Mammary epithelial cell (primary cell): ENCODE measurements at regions not wholly inside any gene's neighbourhood (a gene's known extent, or its start where the extent isn't known, plus 50 kb on each side); places are given as distances from the start of the nearest gene placed in this dataset.

Experiments
- EZH2 ChIP-seq: IDR thresholded peaks from 2 replicates; pipeline ENCODE4 v1.6.1; 2012; ENCODE audit warnings: low read length, inconsistent platforms, borderline replicate concordance
- TF ChIP-seq, protein P1 (sequence below), 2 donors: IDR thresholded peaks in 1 of 2; conservative IDR thresholded peaks in 1 of 2; 2 replicates each; pipeline ENCODE4 v1.5.1; 2011 to 2012; ENCODE audit warnings: inconsistent platforms in 2 of 2, low read length in 2 of 2, mild to moderate bottlenecking in 2 of 2, control low read depth in 1 of 2, low read depth in 1 of 2; ENCODE audit not compliant: insufficient read depth in 1 of 2; ENCODE audit errors: extremely low read depth in 1 of 2

DNA sequence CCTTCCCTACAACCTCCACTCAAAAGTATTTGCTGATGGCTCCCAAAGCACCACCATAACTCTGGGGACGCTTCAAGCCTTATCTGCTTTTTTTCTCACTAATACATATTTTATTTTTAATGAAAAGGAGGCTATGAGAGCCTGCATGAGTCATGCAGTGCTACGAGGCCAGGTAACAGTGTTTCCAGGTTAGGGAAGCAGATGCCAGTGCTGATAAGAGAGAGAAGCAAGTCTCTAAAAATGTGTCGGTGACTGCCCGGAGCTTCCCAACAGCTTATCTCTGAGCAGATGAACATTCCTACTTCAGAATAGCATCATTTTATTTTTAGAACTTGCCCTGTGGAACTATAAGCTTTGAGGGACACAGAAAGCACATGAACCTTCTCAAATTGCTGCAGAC, 931.5 kb downstream of the CCSER2 start:
- TF ChIP-seq, protein P1, sequence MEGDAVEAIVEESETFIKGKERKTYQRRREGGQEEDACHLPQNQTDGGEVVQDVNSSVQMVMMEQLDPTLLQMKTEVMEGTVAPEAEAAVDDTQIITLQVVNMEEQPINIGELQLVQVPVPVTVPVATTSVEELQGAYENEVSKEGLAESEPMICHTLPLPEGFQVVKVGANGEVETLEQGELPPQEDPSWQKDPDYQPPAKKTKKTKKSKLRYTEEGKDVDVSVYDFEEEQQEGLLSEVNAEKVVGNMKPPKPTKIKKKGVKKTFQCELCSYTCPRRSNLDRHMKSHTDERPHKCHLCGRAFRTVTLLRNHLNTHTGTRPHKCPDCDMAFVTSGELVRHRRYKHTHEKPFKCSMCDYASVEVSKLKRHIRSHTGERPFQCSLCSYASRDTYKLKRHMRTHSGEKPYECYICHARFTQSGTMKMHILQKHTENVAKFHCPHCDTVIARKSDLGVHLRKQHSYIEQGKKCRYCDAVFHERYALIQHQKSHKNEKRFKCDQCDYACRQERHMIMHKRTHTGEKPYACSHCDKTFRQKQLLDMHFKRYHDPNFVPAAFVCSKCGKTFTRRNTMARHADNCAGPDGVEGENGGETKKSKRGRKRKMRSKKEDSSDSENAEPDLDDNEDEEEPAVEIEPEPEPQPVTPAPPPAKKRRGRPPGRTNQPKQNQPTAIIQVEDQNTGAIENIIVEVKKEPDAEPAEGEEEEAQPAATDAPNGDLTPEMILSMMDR (conservative IDR thresholded peaks at IDR 0.05 in 1 of 2, IDR thresholded peaks at IDR 0.05 in 1 of 2; ENCODE audit: extremely low read depth in 1 of 2, insufficient read depth in 1 of 2, low read depth in 1 of 2, low read length in 2 of 2): no peak
- TF ChIP-seq EZH2: no peak
